ENCODE measurements at regions not wholly inside any gene's neighbourhood (a gene's known extent, or its start where the extent isn't known, plus 50 kb on each side); places are given as distances from the start of the nearest gene placed in this dataset.

GRCh38 chr5:133723126-133723525, 110.8 kb upstream of the FSTL4 start:
- no peak for DNase-seq (ENCODE audit: low read depth)
- no peak for TF ChIP-seq CTCF (conservative IDR thresholded peaks at IDR 0.05; ENCODE audit: low read depth, low read length)

GRCh38 chr5:133721365-133721764, 109.0 kb upstream of the FSTL4 start:
- no peak for TF ChIP-seq CTCF (conservative IDR thresholded peaks at IDR 0.05; ENCODE audit: low read depth, low read length)
- no peak overlapping the region for H3K4me3 ChIP-seq (ENCODE audit: low read depth, low read length)
- no peak for DNase-seq (ENCODE audit: low read depth)

More at GRCh38 chr5:133723126-133723525, 110.8 kb upstream of the FSTL4 start:
- H3K4me3 ChIP-seq (ENCODE audit: low read depth, low read length): no peak overlapping the region

- no peak for TF ChIP-seq CTCF (conservative IDR thresholded peaks at IDR 0.05; ENCODE audit: low read depth, low read length)
- DNase-seq (ENCODE audit: low read depth): no peak
- H3K4me3 ChIP-seq (ENCODE audit: low read depth, low read length): no peak overlapping the region
These were observed 106.1 kb upstream of the FSTL4 start for GRCh38 chr5:133718457-133718856.

GRCh38 chr5:133716532-133717183, 104.3 kb upstream of the FSTL4 start:
- no peak overlapping the region for H3K4me3 ChIP-seq (ENCODE audit: low read depth, low read length)
- DNase-seq (ENCODE audit: low read depth): no peak
- TF ChIP-seq CTCF (conservative IDR thresholded peaks at IDR 0.05; ENCODE audit: low read depth, low read length): no peak

GRCh38 chr5:133715616-133716015, 103.3 kb upstream of the FSTL4 start:
- H3K4me3 ChIP-seq (ENCODE audit: low read depth, low read length): no peak overlapping the region
- no peak for TF ChIP-seq CTCF (conservative IDR thresholded peaks at IDR 0.05; ENCODE audit: low read depth, low read length)
- no peak for DNase-seq (ENCODE audit: low read depth)

GRCh38 chr5:133715216-133715615, 102.9 kb upstream of the FSTL4 start:
- DNase-seq (ENCODE audit: low read depth): no peak
- H3K4me3 ChIP-seq (ENCODE audit: low read depth, low read length): no peak overlapping the region
- TF ChIP-seq CTCF (conservative IDR thresholded peaks at IDR 0.05; ENCODE audit: low read depth, low read length): no peak
